SKM-1 (cell line): ENCODE measurements at regions not wholly inside any gene's neighbourhood (a gene's known extent, or its start where the extent isn't known, plus 50 kb on each side); places are given as distances from the start of the nearest gene placed in this dataset.
"Not testable (repeated sequence)": the region's sequence is repeated elsewhere in the genome, so short reads cannot be mapped to it uniquely, and the experiment has no call there.

Experiments
- DNase-seq: peaks from one replicate; lab custom pipeline; 2025; ENCODE audit not compliant: unreplicated experiment; lab: John Stamatoyannopoulos, UW

DNA sequence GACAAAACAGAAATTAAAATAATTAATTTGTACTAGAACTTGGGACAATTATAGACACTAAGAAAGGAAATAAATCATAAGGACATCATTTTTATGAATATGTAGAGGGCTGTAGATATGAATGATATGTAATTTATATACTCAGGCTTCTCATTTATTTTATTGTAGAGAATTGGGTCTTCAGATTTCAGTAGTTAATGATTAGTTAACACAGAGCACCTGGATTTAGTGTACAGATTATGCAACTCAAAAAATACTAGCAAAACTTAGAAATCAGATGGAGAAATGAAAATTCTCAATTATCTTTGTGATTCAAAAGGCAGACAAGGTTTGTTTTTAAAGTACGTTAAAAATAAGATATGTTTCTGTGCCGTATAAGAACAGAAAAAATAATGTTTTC, 1311.7 kb upstream of the SLC39A10 start:
- no peak for DNase-seq

DNA sequence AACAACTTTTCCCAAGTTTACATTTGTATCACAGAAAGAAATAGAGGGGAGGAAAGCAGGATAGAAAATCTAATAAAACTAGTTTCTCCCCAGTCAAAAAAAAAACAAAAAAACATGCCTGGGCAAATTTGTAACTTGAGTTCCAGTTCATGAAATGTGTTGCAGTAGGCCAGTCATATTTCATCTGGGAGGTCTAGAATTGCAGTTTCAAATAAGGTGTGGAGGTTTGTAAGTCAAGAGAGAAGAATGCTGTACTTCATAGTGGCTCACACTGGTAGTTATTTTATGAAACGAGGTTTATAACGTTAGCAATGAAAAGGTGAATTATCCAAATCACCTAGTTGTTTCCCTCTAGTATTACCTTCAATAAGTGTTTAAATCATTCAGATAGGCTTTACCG, 1313.9 kb upstream of the SLC39A10 start:
- DNase-seq = no peak

DNA sequence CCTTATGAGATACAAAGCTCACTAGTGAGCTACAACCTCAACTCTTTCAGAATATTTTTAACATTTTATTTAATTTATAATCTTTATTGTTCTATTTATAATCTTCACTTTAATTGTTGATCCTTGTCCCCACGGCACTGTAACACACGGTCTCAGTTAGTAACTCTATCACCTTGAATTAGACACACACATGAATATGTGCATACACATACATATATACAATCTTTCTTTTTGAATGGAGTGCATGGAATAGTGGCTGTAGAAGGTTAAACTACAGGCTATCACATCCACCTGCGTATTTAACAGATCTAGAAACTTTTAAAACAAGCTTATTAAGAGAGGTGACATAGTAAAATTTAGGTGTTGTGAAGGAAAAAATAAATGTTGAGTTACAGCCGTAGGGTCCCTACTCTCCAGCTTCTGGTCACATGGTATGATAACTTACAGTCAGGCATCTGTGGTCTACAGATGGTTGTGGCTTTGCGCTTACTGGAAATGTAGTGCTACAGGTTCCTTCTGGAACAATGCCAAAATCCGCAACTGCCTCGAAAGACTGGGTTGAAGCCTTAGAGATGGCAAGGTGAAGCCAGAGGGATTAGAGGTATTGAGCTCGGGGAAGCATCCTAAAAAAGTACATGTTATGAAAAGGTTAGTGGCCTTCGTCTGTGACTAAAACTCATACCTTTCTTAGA, 1324.1 kb upstream of the SLC39A10 start:
- DNase-seq = no peak

DNA sequence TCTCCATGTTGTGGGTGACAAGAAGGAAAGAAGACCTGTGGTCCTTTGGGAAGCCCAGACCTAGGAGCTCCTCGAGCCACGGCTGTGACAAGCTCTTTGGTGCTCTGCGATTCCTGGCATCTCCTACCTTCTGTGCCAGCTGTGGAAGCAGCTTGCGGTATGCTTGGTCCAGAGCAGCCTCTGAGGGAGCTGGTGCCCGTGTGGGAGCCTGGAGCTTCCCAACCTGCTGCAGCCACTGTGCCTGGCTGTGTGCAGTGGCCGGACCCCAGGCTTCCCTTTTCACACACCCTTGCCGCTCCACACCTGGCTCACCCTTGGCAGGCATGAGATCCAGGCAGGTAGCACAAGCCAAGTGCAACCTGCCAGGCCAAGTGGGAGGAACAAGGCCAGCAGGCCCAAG, 1328.6 kb upstream of the SLC39A10 start:
- DNase-seq = no peak

- DNase-seq = no peak
Measured at GRCh38 chr2:194327196-194327888, 1329.7 kb upstream of the SLC39A10 start.

DNA sequence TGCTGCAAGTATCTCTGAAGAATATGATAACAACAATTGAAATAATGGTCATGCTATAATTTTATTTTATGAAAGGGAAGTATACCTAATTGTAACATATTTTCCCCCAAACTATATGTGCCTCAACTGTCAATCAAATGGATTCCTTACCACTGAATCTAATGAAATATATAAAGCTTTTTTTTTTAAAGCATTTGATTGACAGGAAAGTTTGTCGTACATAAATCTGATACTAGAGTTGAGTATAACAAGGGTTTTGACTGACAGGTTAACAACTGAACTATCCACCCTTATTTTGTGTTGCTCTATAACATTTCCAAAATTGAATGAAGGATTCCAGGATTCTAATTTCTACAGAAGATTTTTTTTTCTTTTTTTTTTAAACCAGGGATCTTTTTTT, 1333.3 kb upstream of the SLC39A10 start:
- DNase-seq = no peak

- no peak for DNase-seq
Measured at GRCh38 chr2:194320520-194320919, 1336.5 kb upstream of the SLC39A10 start.

GRCh38 chr2:194319222-194319992, 1337.6 kb upstream of the SLC39A10 start:
- no peak for DNase-seq

GRCh38 chr2:194314042-194314441, 1343.0 kb upstream of the SLC39A10 start:
- no peak for DNase-seq

DNA sequence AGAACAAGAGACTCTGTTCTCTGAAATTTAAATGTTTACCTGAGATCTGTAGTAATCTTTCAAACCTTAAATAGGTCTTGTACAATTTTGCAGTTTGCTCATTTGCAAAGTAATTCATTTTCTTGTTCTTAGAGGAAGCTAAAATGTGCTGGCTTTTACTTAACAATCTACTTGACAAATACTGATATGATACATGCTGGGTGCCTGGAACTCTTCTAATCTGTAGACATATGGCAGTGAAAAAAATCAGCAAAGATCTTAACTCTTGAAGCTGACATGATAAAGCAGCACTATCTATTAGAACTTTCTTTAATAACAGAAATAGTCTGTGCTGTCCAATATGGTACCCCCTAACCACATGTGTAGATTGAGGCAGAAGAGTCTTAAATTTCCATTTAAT, 1352.8 kb upstream of the SLC39A10 start:
- DNase-seq = no peak

DNA sequence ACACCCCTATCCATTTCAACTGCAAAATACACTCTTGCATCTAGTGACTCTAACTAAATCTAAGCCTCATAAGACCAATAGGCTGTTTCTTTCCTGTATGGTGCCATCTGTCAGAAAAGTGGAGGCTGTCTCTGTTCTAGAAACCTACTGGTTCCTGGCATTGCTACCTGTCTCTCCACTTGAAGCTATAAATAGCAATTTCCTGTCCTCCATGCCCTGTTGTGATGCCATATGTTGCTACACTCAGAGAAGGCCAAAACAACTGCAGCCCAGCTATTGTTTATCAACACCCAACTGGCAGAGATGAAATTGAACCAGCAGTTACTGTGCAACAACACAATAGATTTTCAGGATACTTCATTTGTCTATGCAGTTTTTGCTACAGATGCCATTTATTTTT, 1355.1 kb upstream of the SLC39A10 start:
- DNase-seq = no peak

DNA sequence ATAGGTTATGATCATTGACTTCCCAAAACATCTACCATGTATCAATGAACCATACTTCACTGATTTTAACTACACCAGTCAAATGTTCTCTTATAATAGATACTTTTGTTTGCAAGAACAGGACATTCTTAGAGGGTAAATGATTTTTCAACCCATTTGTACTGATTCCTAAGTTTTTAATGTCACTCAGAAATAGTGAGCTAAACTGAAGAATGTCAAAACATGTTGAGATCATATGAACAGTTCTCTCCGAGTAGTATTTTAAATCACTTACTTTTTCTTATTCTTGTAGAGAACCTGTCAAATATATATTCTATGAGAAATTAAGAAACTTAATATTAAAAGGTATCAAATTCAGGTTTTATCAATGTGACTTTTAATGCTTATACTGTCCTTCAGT, 1362.9 kb upstream of the SLC39A10 start:
- DNase-seq = no peak

DNA sequence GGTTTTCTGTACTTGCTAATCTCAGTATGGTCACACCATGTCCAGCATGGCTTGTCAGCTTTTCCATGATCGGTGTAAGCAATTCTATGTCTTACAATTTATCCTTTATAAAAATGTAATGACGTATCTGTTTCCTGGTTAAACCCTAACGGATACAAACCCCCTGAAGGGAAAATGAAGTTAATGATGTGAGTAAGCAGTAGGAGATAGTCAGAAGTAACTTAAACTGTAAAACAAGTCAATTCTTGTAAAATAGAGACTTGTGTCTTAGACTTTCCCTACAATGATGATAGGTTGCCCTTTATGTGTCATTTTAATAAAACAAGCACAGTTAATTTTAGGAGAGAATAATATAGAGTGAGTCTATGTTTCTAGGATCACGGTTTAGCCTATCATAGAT, 1365.9 kb upstream of the SLC39A10 start:
- no peak for DNase-seq

DNA sequence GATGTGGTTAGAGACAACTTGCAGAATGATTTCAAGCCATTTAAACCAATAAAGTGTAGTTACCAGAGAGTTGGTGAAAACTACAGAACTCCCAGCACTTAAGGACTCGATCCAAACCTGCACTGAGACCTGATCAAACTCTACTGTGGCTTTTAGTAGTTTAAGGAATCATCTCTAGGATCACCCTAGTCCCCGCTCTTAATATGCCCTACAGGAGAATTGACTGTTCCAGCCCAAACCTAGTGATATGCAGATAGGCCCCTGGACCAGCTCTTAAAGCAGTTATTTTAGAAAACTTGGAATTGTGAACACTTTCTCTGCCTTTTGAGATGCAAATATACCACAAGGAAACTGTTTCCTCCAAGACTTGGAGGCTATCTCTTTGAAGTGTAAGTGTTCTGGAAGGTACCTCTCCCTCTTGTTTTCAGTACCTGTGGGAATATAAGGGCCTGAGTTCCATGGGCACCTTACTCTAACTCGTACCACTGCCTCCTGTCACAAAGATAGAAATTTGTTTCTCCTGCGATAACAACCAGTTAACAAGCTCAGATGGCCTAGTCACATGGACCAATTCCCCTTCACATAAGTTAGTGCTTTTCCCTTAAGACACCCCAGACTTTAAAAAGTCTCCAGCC, 1367.2 kb upstream of the SLC39A10 start:
- no peak for DNase-seq

- not testable (repeated sequence) for DNase-seq
Measured at GRCh38 chr2:194276667-194277066, 1380.4 kb upstream of the SLC39A10 start.

DNA sequence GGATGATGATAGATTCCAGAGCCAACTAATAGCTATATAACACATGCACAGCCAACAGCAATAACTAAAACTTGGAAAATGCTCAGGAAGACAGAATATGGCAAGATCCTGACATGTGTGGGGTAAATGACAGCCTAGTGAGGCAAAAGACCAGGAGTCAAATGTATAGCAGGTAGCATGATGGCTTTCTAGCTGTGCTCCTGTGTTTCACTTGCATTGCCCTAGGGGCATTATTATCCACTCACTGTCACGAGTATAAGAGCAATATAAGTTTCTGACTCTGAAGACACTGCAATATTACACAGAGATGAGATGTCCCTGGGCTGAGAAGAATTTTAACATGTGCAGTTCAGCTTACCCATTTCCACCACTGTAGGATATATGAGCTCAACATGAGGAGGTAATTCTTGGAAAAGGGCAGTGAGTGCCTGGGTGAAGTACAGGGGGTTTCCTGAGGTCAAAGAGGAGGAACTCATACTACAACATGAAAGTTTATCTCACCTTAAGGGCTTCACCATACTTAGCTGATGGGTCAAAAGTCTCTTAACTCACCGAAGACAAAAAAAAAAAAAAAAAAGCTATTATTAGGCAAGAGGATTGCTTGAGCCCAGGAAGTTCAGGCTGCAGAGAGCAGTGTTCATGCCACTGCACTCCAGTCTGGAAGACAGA, 1385.6 kb upstream of the SLC39A10 start:
- DNase-seq = no peak

GRCh38 chr2:194270648-194271047, 1386.4 kb upstream of the SLC39A10 start:
- no peak for DNase-seq

- DNase-seq = no peak
Measured at GRCh38 chr2:194264586-194264985, 1392.4 kb upstream of the SLC39A10 start.

GRCh38 chr2:194260185-194260584, 1396.8 kb upstream of the SLC39A10 start:
- DNase-seq = no peak

GRCh38 chr2:194257095-194257494, 1399.9 kb upstream of the SLC39A10 start:
- no peak for DNase-seq
